ENCODE measurements at regions not wholly inside any gene's neighbourhood (a gene's known extent, or its start where the extent isn't known, plus 50 kb on each side); places are given as distances from the start of the nearest gene placed in this dataset.
"Not testable (repeated sequence)": the region's sequence is repeated elsewhere in the genome, so short reads cannot be mapped to it uniquely, and the experiment has no call there.

DNA sequence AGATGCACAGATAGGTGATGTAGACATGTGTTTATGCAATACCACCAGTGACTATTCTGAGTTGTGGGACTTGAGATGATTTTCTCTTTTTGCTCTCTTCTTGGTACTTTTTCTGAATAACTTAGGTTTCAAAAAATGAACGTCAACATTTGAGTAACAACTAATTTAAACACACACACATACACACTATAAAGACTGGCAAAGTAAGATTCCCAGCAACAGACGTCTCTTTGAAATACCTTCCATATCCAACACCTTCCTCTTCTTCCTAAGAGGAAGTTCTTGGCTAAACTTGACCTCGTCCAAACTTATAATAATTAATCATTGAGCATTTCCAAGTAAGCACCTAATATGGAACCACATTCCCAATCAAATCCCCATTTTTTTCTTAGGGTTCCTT lies 81.6 kb upstream of the RGPD4 start:
- DNase-seq, result no peak
- no peaks in the 10 kb centered on the region for H3K79me2 ChIP-seq (ENCODE audit: insufficient read depth, low read length)
- H3K4me3 ChIP-seq (ENCODE audit: low read depth in 1 of 2, low read length in 2 of 2), result no peak overlapping the region
- H3K9me3 ChIP-seq (ENCODE audit: insufficient read depth, low read length, severe bottlenecking), result no peaks in the 10 kb centered on the region
- H3K4me2 ChIP-seq (ENCODE audit: insufficient read depth, low read length), result no peak overlapping the region
- TF ChIP-seq, protein P1, sequence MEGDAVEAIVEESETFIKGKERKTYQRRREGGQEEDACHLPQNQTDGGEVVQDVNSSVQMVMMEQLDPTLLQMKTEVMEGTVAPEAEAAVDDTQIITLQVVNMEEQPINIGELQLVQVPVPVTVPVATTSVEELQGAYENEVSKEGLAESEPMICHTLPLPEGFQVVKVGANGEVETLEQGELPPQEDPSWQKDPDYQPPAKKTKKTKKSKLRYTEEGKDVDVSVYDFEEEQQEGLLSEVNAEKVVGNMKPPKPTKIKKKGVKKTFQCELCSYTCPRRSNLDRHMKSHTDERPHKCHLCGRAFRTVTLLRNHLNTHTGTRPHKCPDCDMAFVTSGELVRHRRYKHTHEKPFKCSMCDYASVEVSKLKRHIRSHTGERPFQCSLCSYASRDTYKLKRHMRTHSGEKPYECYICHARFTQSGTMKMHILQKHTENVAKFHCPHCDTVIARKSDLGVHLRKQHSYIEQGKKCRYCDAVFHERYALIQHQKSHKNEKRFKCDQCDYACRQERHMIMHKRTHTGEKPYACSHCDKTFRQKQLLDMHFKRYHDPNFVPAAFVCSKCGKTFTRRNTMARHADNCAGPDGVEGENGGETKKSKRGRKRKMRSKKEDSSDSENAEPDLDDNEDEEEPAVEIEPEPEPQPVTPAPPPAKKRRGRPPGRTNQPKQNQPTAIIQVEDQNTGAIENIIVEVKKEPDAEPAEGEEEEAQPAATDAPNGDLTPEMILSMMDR (IDR thresholded peaks at IDR 0.05; ENCODE audit: borderline replicate concordance, extremely low read depth, low read length, poor library complexity, severe bottlenecking), result no peak
- no peak for TF ChIP-seq EZH2 (IDR thresholded peaks at IDR 0.05; ENCODE audit: borderline replicate concordance, low read depth, low read length, severe bottlenecking)
- H3K27ac ChIP-seq (ENCODE audit: low read length), result no peak overlapping the region
- peaks cover 5% of the 10 kb centered on the region; the same call in 1 of the 2 replicates for H3K4me1 ChIP-seq (ENCODE audit: insufficient read depth, low read length)
- no peaks in the 10 kb centered on the region for H3K27me3 ChIP-seq (ENCODE audit: insufficient read depth, low read length, poor library complexity)
- no peak for ATAC-seq (ENCODE audit: insufficient read depth, low read depth)
- no peak overlapping the region for H2AFZ ChIP-seq (ENCODE audit: low read depth, low read length)
- no peaks in the 10 kb centered on the region for H3K36me3 ChIP-seq (ENCODE audit: insufficient read depth, low read length)
- H4K20me1 ChIP-seq (ENCODE audit: insufficient read depth, low read length), result no peaks in the 10 kb centered on the region
- H3K9ac ChIP-seq (ENCODE audit: low read depth, low read length), result no peak overlapping the region

DNA sequence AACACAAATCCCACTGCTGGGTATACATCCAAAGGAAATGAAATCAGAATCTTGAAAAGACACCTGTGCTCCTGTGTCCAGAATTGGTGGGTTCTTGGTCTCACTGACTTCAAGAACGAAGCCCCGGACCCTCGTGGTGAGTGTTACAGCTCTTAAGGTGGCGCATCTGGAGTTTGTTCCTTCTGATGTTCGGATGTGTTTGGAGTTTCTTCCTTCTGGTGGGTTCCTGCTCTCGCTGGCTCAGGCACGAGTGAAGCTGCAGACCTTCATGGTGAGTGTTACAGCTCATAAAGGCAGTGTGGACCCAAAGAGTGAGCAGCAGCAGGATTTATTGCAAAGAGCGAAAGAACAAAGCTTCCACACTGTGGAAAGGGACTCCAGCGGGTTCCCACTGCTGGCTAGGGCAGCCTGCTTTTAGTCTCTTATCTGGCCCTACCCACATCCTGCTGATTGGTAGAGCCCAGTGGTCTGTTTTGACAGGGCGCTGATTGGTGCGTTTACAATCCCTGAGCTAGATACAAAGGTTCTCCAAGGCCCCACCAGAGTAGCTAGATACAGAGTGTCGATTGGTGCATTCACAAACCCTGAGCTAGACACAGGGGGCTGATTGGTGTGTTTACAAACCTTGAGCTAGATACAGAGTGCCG lies 80.0 kb upstream of the RGPD4 start:
- not testable (repeated sequence) for ATAC-seq (ENCODE audit: insufficient read depth, low read depth); H2AFZ ChIP-seq (ENCODE audit: low read depth, low read length); H3K9me3 ChIP-seq (ENCODE audit: insufficient read depth, low read length, severe bottlenecking); H3K4me2 ChIP-seq (ENCODE audit: insufficient read depth, low read length); H3K36me3 ChIP-seq (ENCODE audit: insufficient read depth, low read length); H3K4me3 ChIP-seq (ENCODE audit: low read depth in 1 of 2, low read length in 2 of 2); H3K4me1 ChIP-seq (ENCODE audit: insufficient read depth, low read length); H3K9ac ChIP-seq (ENCODE audit: low read depth, low read length); H3K27ac ChIP-seq (ENCODE audit: low read length); H3K27me3 ChIP-seq (ENCODE audit: insufficient read depth, low read length, poor library complexity); H4K20me1 ChIP-seq (ENCODE audit: insufficient read depth, low read length); DNase-seq; H3K79me2 ChIP-seq (ENCODE audit: insufficient read depth, low read length)

DNA sequence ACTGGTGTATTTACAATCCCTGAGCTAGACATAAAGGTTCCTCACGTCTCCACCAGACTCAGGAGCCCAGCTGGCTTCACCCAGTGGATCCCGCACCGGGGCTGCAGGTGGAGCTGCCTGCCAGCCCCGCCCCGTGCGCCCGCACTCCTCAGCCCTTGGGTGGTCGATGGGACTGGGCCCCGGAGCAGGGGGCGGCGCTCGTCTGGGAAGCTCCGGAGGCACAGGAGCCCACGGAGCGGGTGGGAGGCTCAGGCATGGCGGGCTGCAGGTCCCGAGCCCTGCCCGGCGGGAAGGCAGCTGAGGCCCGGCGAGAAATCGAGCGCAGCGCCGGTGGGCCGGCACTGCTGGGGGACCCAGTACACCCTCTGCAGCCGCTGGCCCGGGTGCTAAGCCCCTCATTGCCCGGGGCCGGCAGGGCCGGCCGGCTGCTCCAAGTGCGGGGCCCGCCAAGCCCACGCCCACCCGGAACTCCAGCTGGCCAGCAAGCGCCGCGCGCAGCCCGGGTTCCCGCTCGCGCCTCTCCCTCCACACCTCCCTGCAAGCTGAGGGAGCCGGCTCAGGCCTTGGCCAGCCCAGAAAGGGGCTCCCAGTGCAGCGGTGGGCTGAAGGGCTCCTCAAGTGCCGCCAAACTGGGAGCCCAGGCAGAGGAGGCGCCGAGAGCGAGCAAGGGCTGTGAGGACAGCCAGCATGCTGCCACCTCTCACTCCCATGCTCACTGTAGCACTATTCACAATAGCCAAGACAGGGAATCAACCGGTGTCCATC lies 79.3 kb upstream of the RGPD4 start:
- DNase-seq; H3K36me3 ChIP-seq (ENCODE audit: insufficient read depth, low read length); H3K9ac ChIP-seq (ENCODE audit: low read depth, low read length); H3K79me2 ChIP-seq (ENCODE audit: insufficient read depth, low read length); H3K4me2 ChIP-seq (ENCODE audit: insufficient read depth, low read length); H4K20me1 ChIP-seq (ENCODE audit: insufficient read depth, low read length); H2AFZ ChIP-seq (ENCODE audit: low read depth, low read length); ATAC-seq (ENCODE audit: insufficient read depth, low read depth); H3K9me3 ChIP-seq (ENCODE audit: insufficient read depth, low read length, severe bottlenecking); H3K4me1 ChIP-seq (ENCODE audit: insufficient read depth, low read length); H3K4me3 ChIP-seq (ENCODE audit: low read depth in 1 of 2, low read length in 2 of 2); H3K27ac ChIP-seq (ENCODE audit: low read length); H3K27me3 ChIP-seq (ENCODE audit: insufficient read depth, low read length, poor library complexity): not testable (repeated sequence)

DNA sequence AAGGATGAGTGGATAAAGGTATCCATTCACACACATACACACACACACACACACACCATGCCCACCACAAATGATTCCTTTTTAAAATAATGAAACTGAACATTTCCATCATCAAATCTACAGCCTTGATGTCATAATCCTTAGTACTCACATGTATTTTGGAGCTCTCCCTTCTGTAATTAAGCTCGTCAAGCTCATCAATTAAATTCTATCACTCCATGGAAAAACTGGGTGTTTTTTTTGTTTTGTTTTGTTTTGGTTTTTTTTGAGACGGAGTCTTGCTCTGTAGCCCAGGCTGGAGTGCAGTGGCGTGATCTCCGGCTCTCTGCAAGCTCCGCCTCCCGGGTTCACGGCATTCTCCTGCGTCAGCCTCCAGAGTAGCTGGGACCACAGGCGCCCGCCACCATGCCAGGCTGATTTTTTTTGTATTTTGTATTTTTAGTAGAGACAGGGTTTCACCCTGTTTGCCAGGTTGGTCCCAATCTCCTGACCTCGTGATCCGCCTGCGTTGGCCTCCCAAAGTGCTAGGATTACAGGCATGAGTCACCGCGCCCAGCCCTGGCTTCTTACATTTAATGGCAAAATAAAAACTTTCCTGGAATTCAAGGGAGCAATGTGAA lies 78.6 kb upstream of the RGPD4 start:
- Histone ChIP-seq H4K20me1 (ENCODE audit: insufficient read depth, low read length) (no peaks in the 10 kb centered on the region), H3K27ac (ENCODE audit: low read length) (no peak overlapping the region), H3K27me3 (ENCODE audit: insufficient read depth, low read length, poor library complexity) (no peaks in the 10 kb centered on the region), H3K79me2 (ENCODE audit: insufficient read depth, low read length) (no peaks in the 10 kb centered on the region), H3K9ac (ENCODE audit: low read depth, low read length) (no peak overlapping the region), H3K4me2 (ENCODE audit: insufficient read depth, low read length) (no peak overlapping the region), H3K36me3 (ENCODE audit: insufficient read depth, low read length) (no peaks in the 10 kb centered on the region), H3K4me3 (ENCODE audit: low read depth in 1 of 2, low read length in 2 of 2) (no peak overlapping the region), H3K9me3 (ENCODE audit: insufficient read depth, low read length, severe bottlenecking) (no peaks in the 10 kb centered on the region), H3K4me1 (ENCODE audit: insufficient read depth, low read length) (no peaks in the 10 kb centered on the region), H2AFZ (ENCODE audit: low read depth, low read length) (no peak overlapping the region)
- ATAC-seq (ENCODE audit: insufficient read depth, low read depth) (no peak), DNase-seq (no peak)
- TF ChIP-seq, protein P1 (IDR thresholded peaks at IDR 0.05; ENCODE audit: borderline replicate concordance, extremely low read depth, low read length, poor library complexity, severe bottlenecking), result no peak
- TF ChIP-seq EZH2 (IDR thresholded peaks at IDR 0.05; ENCODE audit: borderline replicate concordance, low read depth, low read length, severe bottlenecking), result no peak
